ENCODE measurements at regions not wholly inside any gene's neighbourhood (a gene's known extent, or its start where the extent isn't known, plus 50 kb on each side); places are given as distances from the start of the nearest gene placed in this dataset.

DNA sequence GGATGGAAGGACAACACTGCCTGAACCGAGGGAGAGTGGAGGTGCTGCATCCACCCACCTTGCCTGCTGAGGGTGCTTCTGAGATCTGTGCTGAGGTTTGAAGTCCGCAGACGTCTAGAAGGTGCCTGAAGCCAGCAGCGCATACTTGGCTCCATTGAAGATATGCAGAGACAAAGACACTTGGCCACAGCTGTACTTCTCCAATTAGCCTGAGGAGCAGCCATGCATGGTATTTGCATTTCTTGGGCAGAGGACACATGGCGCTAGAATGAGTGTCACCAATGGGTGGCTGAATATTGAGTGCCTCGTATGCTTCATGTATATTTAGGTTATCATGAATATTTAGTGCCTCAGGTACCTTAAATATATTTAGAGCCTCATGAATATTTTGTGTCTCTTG lies 128.7 kb upstream of the ATP6AP2 start:
- no peak for DNase-seq (ENCODE audit: low spot score)

DNA sequence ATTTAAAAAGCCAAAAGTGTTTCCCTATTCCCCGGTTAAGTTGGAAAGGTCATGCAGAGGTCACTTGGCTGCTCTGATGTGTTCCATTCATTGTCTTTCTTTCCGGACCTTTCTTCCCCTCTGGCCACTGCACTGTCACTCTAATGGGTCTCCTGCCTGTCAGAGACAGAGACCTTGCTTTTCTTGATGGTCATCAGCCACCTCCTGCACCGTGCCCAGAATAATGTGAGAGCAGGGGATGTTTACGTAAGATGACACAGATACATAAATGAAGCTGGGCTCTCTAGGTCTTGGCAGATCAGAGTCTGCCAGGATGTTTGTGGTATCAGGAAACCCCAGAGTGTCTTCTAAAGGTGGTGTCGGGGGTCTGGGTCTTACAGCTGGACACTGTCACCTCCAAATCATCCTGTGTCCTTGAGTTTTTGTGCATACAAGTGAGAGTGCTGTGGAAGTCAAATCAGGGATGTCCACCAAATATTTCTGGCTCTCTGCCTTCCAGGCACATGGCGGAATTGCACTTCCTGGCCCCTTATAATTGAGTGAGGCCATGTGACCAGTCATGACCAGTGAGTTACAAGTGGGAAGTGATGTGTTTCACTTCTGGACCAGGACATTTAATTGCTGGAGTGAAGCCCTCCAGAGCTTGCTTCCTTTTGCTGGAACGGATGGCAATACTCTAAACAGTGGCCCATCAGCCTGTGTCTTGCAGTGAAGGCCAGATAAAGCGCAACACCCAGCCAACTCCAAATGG lies 130.6 kb upstream of the ATP6AP2 start:
- DNase-seq (ENCODE audit: low spot score), result no peak

DNA sequence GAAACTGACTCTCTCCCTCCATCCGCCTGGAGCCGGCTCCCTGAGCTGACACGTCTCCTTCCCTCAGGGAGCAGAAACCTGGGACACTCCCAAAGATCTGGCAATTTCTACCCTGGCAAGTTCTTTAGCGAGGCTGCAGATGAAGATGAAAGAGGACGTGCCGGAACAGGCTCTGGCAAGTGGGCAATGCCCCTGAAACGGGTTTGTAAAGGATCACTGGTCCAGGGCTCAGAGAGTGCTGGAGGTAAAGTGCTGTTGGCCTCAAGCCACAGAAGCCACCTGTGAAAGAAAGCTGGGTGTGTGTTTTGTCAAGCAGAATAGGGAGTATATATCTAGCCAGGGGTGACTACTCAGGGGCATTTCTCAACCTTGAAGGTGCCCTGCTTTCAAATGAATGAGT lies 131.4 kb upstream of the ATP6AP2 start:
- DNase-seq (ENCODE audit: low spot score), result no peak

DNA sequence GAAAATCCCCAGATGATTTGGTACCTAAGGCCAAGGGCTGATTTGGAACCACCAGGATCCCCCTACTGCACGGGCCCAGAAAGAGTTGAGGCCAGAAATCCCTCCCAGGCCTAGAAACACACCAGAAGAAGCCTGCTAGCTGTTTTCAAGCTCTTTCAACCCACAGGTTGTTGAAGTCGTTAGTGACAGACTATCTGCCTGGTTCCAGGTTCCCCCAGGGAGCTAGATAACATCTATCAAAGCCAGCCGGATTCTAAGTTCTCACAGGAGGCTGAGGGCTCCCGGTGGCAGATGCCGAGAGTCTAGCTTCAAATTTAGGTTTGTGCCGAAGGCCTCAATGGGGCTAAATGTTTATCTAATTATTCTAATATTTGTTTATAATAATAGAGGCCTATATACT lies 132.0 kb upstream of the ATP6AP2 start:
- DNase-seq (ENCODE audit: low spot score), result no peak

DNA sequence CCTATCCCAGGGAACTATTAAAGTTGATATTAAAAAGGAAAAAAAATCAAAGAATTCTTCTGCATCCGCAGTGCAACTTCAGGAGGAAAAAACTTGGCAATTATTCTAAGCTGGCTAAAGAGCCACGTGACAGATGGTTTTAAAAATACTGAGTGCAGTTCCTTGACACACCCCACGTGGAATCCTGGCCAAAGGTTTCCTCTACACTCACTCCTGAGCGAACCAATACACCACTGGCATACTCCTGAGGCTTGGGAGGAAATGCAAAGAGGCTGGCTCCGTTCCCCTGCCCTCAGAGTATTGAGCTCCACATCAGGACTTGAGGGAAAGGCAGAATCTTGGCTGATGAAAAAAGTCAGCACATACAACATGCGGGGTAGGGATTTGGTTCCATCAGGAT lies 133.8 kb upstream of the ATP6AP2 start:
- no peak for DNase-seq (ENCODE audit: low spot score)

DNA sequence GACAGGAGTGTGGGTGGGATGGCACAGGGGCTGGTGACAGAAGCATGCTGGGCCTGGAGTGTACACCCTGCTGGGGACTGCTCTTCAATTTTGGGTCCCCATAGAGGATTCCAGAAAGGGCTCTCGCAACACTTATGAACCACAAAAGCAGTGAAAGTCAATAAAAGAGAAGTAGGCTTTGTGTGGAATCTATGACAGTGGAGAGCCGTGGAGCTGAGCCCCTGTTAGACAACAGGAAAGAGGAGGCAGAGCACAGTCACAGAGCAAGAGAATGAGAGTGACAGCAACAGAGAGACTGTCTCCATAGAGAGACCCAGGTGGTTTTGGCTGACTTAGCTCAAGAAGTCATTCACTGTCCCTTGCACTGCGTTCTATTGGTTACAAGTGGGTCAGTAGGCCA lies 135.1 kb upstream of the ATP6AP2 start:
- no peak for DNase-seq (ENCODE audit: low spot score)

DNA sequence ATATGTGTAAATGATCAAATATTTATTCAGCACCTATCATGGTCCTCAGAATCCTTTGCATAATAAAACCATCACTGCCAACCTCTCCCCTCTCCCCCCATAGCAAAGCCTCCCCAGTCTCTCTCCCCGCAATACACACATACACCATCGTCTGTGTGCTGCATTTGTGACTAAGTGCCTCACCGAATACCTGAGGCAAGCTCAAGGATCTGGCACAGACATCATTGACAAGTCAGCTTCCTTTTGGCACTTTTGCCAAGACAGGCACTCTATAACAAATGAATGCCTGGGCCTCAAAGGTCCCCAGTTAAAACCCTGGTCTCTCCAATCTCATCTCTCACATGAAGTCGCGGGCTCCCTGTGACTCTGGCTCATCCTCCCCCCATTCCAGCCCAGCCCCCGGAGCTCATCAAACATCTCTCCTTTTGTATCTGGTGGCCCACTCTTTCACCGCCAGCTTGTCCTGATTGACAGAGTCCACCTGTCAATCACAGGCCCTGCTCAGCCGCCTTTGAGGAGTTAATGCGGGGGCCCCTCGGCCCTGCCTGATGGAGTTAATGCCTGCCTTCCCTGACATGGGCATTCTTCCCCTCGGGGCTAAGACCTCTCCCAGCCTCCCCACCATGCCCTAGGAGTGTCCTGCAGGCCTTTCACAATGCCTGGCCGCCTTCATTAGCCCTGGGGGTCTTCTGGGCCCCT lies 135.8 kb upstream of the ATP6AP2 start:
- DNase-seq (ENCODE audit: low spot score), result no peak

DNA sequence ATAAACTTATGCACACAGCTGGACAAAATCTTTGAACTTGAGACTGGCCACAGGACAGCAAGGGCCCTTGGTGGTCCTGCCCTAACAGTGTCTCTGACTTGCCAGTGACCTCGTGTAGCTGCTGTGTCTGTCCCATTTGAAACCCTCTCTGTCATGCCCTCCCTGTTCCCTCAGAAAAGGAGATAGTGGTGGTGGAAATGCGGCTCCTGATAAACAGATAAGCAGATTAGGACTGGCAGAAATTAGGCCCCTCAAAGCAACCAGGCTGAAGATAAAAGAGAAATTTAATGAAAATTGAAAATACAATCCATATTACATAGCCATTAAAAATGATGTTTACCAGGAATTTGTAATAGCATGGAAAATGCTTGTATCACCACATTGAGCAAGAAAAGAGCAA lies 136.6 kb upstream of the ATP6AP2 start:
- DNase-seq (ENCODE audit: low spot score), result no peak

DNA sequence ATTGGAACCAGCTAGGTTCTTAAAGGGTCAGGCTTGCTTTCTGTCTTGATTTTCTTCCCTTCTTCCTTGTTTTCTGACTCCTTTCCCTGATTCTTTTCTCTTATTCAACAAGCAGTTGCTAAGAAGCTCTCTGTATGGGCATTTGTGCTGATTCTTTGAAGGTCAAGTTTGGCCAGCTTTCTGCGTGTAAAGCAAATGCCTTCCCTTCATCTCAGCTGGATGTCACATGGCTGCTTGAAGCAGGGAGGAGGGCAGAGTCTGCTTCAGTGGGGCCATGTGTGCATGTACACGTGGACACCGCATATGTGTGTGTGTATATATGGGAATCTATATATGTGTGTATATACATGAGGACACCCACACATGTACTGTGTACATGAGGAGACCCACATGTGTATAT lies 139.9 kb upstream of the ATP6AP2 start:
- DNase-seq (ENCODE audit: low spot score), result no peak

DNA sequence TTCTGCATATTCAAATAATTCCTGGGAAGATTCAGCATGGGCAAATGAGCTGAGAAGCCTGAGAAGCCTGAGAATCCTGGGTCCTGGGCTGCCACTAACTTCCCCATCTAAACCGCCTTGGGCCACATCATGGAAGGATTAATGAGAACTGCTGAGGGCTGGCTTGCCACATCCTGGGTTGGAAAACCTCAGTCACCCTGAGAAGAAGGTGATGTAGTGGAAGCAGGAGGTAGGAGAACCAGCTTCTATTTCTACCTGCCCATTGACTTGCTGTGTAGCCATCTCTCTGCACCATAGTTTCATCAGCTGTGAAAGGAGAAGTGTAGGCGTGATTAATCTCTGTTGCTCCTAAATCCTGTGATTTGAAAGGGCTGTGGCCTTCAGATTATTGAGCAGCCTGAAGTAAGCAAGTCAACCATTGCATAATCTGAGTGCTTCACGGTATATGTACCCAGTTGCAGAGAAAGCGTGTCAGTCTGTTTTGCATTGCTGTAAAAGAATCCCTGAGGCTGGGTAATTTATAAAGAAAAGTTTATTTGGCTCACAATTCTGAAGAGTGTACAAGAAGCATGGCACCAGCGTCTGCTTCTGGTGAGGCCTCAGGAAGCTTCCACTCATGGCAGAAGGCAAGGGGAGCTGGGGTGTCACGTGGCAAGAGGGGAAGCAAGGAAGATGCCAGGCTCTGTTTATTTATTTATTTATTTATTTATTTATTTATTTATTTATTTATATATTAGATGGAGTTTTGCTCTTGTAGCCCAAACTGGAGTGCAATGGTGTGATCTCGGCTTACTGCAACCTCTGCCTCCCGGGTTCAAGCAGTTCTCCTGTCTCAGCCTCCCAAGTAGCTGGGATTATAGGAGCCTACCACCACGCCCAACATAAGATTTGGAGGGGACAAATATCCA lies 140.9 kb upstream of the ATP6AP2 start:
- no peak for DNase-seq (ENCODE audit: low spot score)

DNA sequence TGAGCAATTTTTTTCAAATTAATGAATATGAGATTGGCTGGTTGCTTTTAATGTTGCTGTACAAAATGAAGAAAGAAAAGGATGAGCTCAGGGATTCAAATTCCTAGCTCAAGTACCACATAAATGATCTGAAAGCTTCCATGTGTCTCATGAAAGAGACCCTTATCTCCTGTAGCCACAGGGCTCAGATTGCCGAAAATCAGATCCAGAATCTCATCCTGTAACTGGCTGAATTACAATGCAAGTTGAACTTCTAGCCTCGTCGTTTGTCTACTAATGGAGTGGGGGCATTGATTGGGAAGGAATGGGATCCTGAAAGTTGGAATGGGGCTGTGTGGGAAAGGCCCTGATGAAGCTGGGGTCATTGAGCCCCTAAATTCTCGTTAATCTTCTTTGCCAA lies 143.4 kb upstream of the ATP6AP2 start:
- DNase-seq (ENCODE audit: low spot score), result no peak

DNA sequence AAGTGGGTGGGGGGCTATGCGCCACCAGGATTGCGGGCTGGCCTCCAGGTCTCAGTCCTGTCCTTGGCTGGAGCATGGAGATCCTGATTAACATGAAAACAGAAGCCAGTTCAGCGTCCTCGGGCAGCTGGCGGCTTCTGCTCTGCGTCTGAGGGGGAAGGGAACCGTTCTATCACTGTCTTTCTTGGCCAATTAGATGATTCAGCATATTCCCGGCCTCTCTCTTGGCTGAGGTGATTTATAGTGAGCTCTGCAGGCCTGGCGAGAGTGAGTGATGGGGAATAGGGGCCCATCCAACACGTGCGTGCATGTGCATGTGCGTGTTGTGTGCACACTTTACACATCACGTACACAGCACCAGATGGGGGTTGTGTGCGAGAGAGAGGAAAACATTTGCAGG lies 145.8 kb upstream of the ATP6AP2 start:
- no peak for DNase-seq (ENCODE audit: low spot score)

DNA sequence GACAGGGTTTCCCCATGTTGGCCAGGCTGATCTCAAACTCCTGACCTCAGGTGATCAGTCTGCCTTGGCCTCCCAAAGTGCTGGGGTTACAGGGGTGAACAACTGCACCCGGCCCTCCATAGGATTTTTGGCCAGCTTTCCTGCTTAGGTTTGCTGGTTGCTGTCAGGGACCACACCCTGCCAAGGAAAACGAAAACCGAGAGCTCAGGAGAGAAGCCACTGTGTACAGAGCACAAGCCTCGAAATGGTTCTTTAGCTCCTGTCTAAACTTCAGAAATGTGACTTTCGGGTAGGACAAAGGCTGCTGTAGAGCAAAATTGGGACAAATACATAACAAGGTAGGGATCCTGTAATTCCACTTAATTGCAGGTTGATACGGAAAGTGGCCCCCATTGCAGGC lies 146.3 kb upstream of the ATP6AP2 start:
- no peak for DNase-seq (ENCODE audit: low spot score)

DNA sequence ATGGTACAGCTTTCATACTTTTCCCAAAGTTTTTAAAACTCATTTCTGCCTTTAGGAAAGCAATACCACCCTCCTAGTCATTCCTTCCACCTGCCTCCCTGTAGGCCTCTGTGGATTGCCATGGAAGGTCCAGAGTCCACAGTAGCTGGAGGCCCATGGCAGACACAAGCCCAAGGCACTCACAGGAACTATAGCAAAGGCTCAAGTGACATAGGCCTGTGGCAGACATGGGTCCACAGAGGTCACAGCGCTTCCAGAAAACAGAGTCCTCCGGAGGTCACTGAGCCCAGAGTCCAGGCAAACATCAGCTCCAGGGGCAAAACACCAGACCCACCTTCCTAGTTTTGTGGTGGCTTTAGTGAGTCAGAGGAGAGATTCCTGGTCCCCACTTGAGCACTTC lies 147.6 kb upstream of the ATP6AP2 start:
- DNase-seq (ENCODE audit: low spot score), result no peak

DNA sequence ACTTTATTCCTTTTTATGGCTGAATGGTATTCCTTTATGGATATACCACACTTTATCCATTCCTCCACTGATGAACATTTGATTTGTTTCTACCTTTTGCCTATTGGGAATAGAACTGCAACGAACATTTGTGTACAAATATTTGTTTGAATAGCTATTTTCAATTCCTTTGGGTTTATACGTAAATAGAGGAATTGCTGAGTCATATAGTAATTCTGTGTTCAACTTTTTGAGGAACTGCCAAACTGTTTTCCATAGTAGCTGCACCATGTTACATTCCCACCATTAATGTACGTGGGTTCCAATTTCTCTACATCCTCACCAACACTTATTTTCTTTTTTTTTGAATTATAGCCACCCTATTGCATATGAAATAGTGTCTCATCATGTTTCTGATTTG lies 156.5 kb upstream of the ATP6AP2 start:
- no peak for DNase-seq (ENCODE audit: low spot score)

DNA sequence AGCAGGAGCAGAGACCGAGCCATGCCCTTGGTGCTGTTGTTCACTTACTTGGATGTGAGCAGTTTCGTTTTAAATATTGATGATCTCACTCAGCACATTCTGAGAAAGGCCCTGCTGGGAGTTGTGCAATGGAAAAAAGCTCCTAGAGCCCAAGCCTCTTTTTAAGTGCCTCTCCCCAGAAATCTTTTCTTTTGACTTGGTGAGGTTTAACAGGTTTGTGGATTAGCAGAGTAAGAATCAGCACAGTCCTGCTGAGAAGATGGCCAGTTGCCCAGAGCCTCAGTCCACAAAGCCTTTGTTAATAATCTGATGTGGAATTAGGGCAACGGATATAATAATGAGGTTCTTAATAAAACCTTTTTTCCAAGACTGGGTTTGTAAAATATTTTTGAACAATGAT lies 157.5 kb upstream of the ATP6AP2 start:
- DNase-seq (ENCODE audit: low spot score), result no peak

DNA sequence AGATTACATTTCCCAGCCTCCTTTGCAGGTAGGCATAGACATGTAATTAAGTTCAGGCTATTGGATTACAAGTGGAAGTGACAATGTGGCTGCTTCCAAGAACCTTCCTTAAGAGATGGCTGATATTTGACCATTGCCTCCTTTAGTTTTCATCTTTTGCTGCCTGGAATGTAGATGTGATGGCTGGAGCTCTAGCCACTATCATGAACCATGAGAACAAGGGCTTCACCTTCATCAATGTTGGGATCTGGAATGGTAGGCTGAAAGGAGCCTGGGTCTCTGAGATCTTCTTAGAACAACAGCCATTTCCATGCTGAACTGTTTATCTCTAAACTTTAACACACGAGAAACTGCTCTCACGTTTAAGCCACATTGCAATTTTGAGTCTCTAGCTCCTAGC lies 158.7 kb upstream of the ATP6AP2 start:
- no peak for DNase-seq (ENCODE audit: low spot score)

DNA sequence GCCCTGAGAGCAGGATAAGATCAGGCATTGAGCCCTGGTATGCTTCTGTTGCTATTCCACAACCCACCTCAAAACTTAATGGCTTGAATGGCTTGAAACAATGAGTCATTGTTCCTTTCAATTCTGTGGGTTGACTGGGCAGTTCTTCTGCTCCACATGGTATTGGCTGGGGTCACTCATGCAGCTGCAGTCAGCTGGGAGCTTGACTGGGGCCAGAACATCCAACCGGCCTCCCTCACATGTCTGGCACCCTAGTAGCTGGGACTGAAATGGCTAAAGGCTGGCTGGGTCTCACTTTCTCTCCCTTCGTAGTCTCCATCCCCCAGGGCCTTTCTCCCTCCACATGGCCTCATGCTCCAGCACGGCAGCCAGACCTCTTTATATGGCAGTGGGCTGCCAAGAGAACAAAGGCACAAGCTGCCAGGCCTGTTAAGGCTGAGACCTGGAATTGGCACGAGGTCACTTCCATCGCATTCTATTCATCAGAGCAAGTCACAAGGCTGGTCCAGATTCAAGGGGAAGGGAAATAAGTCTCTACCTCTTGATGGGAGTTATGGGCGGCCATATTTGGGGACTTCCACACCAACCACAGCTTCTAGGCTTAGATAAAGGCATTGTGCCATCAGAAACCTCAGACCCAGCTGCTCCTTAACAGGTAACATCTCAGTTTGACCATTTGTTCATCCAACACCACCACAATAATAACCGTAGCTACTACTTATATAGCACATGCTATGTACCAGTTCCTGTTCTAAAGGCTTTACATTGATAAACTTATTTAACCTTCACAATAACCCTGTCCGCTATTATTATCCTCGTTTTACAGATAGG lies 159.7 kb upstream of the ATP6AP2 start:
- peak; percentile 84 for DNase-seq (ENCODE audit: low spot score)

DNA sequence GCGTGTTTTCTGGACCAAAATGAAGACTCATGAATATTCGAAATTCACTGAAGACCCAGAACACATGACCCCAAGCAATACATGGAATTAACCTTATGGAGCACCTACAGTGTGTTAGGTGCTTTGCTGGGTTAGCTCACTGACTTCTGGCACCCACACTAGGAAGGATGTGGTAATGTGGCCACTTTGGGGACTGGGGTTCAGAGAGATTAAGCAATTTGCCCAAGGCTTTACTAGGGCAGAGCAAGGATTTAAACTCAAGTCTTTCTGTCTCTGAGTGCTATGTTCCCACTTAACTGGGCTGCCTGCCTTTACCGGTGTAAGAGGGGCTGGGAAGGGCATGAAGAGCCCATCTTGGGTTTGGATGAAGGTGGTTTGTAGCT lies 162.0 kb upstream of the ATP6AP2 start:
- no peak for DNase-seq (ENCODE audit: low spot score)

DNA sequence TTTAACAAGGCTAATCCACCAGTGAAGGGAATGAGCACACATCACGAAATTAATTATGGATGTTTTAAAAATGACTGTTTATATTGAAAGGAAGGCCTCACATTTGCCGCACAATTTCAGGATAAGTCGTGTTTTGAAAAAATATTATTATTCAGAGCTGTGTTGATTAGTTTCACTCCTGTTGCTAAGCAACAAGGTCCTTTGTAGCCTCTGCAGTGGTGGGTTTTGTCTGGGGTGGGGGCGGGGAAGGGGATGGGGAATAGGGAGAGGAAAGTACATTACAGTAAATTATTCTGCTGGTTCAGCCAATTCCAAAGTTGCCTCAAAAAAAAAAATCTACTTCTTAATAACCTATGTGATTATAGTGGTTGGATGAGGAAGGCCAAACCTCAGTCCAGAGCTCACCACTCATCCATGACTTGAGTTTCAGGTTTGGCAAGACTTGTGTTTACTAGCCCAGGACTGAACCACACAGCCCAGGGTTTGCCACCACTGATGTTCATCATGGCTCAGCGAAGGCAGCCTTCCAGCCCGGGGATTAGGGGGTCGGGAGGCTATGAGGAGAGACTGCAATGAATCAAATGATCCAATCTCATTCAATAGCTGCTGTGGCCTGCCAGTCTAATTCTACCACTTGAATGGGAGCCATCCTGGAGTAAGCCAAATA lies 162.5 kb upstream of the ATP6AP2 start:
- DNase-seq (ENCODE audit: low spot score), result no peak

DNA sequence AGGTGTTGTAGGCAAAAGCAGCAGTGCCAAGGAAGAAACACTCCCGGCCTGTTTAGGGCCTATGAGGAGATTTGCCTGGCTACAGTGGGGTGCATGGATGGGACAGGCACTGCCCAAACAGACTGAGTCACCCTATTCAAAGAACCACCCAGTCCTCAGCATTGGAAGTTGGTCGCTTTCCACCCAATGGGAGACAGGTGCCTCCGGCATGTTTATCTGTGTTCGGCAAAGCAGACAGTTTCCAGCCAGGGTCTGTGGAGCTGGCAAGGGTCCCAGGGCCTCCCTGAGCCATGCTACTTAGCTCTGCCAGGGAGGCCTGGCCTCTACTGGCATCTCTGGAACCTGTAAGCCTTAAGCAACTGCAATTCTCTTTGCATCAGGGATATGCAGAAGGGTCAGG lies 165.1 kb upstream of the ATP6AP2 start:
- no peak for DNase-seq (ENCODE audit: low spot score)

DNA sequence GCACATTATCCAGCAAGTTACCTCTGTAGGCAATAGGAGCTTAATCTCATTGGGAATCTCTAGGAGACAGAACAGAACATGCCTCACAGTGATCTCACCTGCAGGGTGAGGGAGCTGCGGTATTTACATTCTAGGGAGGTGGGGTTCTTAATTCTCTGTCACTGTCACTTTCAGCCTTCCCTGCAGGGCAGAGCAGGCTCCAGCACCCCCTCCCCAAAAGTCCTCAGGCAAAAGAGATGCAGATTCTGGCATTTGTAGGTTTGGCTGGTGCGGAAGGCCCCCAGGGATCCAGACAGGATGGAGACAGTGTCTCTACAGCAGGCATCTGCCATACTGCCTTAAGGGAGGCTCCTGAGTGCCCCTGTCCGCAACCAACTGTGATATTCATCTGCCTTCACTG lies 166.4 kb upstream of the ATP6AP2 start:
- no peak for DNase-seq (ENCODE audit: low spot score)
